Fibroblast of skin of left quadriceps (primary cell): ENCODE measurements at regions not wholly inside any gene's neighbourhood (a gene's known extent, or its start where the extent isn't known, plus 50 kb on each side); places are given as distances from the start of the nearest gene placed in this dataset.

Experiments
- DNase-seq, 2 experiments: peaks; one replicate each; pipeline ENCODE4 v3.0.0-alpha.2; 2013; ENCODE audit warnings: low read depth in 2 of 2

- no peak for DNase-seq
Measured at GRCh38 chr7:1377111-1377909, 82.0 kb downstream of the MICALL2 start.

- DNase-seq: no peak
Measured at GRCh38 chr7:1378610-1379601, 80.4 kb downstream of the MICALL2 start.

GRCh38 chr7:1380231-1380815 lies 78.9 kb downstream of the MICALL2 start:
- no peak for DNase-seq

- DNase-seq: no peak
Measured at GRCh38 chr7:1380821-1381580, 78.3 kb downstream of the MICALL2 start.

GRCh38 chr7:1382553-1383397 lies 76.5 kb downstream of the MICALL2 start:
- DNase-seq: no peak

- DNase-seq: no peak
Measured at GRCh38 chr7:1383398-1384112, 75.7 kb downstream of the MICALL2 start.

- DNase-seq: no peak
Measured at GRCh38 chr7:1384113-1384415, 75.2 kb downstream of the MICALL2 start.
